HG02678 (cell line): ENCODE measurements at regions not wholly inside any gene's neighbourhood (a gene's known extent, or its start where the extent isn't known, plus 50 kb on each side); places are given as distances from the start of the nearest gene placed in this dataset.

Experiments
- ATAC-seq: cut with Tn5 transposase; IDR thresholded peaks from one replicate; pipeline ENCODE4 v1.9.1; 2021; ENCODE audit warnings: mild to moderate bottlenecking, moderate library complexity; ENCODE audit not compliant: unreplicated experiment

DNA sequence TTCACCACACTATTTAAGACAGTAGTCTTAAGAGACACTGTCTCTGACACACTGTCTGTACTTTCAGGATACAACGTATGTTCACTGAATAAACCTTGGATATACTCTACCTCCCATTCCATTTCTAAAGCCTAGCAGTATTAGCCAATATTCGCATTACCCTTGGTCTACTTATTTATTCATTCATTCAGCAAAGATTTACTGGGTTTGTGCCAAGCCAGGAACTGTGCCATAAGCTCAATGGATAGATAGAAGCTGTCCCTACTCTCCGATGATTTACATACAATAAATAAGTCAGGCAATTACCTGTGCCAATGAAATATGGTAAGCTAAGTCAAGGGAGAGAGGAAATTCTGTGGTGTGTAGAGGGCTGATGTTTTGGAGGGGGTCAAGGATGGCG is 195.2 kb upstream of the RAB4A start:
- no peak for ATAC-seq

DNA sequence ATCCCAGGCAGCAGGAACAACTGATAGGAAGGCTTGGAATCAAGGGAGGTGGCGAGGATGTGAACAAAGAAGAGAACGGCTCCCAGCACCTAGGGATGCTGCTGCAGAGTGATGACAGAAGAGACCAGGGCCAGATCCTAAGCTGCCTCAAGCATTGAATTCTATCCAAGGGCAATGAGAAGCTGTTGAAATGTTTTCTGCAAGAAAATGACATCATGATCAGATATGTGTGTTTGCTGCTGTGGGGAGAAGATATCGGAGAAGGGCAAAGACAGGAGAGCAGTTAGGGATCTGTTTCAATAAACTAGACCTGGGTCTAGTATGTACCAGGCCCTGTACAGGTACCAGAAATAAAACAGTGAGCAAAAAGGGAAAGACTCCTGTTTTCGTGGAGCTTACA is 194.7 kb upstream of the RAB4A start:
- ATAC-seq = no peak

DNA sequence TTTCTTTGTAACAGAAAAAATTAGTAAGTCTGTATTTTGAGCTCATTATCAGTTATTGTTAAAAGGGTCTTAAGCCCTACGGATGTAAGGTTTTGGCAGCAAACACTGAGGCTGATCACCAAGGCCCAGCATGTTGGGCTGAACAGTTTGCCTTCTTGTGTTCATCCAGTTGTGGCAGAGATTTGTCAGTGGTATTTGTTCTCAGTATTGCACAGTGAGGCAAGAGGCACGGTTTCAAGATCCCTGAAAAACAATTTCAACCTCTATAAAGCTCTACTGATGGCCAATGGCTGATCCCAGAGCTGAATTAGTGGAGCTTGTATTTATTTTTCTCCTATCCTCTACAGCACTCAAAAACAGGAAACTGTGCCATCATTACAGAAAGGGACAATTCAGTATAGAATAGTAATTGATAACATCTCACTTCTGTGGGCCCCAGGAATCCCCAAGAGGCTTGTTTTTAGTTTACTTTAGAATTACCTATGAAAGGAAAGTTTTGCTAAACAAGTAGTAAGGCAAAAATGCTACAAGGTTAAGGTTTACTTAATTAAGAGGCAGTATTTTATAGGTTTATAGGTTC is 191.8 kb upstream of the RAB4A start:
- ATAC-seq = no peak

DNA sequence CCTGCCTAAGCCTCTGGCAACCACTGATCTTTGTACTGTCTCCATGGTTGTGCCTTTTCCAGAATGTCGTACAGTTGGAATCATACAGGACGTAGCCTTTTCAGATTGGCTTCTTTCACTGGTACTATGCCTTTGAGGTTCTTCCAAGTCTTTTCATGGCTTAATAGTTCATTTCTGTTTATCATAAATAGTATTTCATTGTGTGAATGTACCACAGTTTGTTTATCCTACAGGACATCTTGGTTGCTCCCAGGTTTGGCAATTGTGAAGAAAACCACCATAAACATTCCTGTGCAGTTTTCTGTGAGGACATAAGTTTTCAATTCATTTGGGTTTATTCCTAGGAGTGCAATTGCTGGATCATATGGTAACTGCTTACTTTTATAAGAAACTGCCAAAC is 190.6 kb upstream of the RAB4A start:
- ATAC-seq = no peak

DNA sequence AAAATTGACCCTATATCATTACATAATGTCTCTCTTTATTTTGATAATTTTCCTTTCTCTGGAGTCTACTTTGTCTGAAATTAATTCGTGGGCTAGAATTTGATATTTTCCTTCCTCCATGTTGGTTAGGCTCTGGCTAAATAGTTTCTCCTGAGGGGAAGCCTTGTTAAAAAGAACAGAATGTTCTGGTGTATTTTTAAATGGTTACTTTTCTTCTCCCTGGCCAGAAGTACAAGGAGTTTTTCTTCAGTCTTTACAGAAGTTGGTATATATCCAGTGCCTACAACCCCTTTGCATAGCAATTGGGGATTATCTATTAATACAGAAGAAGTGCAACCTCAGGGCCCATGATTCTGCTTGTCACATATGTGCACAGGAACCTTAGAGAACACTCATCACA is 185.6 kb upstream of the RAB4A start:
- no peak for ATAC-seq

DNA sequence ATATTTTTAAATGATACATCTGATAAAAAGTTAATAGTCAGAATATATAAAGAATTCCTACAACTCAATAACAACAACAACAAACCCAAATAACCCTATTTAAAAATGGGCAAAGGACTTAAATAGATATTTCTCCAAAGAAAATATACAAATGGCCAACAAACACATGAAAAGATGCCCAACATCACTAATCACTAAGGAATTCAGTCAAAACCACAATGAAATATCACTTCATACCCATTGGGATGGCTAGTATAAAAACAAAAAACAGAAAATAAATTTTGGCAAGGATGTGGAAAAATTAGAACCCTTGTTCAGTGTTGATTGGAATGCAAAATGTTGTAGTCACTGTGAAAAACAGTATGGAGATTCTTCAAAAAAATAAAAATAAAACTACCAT is 184.8 kb upstream of the RAB4A start:
- ATAC-seq = no peak

DNA sequence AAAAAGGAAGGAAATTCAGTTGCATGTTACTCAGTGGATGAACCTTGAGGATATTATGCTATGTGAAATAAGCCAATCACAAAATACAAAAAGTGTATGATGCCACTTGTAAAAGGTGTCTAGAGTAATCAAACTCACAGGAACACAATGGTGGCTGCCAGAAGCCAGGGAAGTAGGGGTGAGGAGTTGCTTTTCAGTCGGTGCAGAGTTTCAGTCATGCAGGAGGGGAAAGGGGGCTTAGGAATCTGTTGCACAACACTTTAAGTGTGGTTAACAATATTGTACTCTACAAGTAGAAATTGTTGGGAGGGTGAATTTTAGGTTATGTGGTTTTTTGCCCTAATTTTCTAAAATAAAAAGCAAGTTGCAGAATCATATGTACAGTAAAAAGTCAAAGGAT is 184.2 kb upstream of the RAB4A start:
- no peak for ATAC-seq

DNA sequence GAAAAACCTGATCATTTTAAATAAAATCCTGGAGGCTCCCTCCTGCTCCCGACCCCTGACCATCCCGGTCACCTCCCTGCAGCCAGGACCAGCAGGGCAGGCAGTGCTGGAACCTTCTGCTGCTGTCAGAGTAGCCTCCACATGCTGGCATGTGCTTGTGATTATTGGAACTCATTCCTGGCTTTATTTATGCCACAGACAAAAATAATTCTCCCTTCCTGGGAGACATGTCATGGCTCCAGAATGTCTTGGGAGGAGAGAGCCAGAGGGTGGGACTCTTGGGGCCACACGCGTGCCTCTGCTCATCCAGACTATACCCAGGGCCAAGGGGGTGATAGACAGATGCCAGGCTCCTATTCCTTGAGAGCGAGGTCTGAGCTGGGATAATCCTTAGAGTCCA is 183.6 kb upstream of the RAB4A start:
- ATAC-seq = no peak

DNA sequence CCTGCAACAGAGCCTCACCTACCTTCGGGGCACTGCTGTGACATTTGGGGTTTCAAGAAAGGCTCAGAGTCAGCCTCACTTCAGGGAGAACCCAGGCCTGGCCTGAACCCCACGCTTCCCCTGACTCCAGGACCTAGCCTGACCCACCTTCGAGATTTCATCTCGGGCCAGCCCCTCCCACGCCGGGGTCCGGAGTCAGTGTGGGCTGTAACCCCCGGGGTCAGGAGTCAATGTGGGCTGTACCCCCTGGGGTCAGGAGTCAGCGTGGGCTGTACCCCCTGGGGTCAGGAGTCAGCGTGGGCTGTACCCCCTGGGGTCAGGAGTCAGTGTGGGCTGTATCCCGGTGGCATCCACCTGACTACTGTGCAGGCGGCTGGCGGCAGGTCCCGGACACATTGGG is 183.0 kb upstream of the RAB4A start:
- no peak for ATAC-seq

DNA sequence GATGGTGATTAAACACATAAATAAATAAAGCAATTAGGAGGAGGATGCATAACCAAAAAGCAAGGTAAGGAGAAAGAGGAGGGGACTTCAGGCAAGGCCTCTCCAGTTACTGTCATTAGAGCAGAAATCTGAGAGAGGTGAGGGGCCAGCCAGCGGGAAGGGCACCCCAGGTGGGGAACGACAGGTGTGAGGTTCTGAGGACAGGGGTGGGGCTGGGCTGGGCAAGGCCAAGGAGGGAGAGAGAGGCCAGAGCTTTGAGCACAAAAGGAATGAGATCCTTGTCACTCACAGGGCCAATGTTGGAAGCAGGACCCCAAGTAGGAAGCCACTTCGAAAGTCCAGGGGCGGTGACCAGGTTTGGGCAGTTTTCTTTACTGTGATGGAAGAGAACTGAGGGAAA is 182.2 kb upstream of the RAB4A start:
- no peak for ATAC-seq

DNA sequence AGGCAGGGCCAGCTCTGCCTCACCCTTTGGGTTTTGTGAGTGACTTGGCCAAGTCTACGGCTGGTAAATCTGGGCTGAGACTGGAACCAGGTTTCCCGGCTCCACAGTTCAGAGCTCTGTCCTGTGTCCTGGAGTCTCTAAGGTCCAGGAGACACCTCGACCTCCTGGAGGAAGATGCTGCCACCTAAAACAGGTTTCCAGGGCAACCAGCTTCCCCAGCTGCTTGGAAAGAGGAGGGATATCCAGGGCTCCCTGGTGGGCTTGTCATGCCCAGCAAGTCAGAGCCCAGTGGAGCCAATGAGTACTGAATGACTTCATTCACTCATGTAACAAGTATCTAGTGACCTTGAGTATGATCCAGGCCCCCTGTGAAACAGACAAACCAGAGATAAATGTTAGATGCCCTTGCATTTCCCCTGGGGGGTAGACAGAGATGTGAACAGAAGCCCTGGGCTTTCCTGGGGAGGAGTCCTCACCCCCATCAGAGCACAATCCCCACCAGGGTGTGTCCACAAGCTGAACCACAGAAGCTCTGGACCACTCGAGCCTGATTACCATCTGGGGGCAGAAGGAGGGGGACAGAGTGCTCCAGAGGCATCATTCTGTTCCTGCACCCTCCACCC is 181.2 kb upstream of the RAB4A start:
- no peak for ATAC-seq

DNA sequence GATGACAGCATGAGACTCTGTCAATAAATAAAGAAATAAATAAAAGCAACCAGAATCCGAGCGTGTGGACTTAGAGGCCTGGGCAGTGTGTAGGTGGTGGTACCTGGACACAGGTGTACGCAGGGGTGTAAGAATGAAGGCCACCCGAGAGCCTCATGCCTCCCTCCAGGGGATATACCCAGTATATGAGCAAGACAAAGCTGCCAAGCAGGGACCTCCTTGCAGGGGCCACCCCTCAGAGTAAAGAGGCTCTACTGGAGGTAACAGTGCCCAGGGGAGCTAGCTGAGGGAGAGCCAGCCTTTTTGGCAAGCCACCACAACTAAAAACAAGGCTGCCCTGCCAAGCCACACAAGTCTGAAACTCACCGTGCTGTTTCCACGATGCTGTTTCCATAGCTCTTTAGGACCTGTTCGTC is 179.2 kb upstream of the RAB4A start:
- ATAC-seq = no peak

DNA sequence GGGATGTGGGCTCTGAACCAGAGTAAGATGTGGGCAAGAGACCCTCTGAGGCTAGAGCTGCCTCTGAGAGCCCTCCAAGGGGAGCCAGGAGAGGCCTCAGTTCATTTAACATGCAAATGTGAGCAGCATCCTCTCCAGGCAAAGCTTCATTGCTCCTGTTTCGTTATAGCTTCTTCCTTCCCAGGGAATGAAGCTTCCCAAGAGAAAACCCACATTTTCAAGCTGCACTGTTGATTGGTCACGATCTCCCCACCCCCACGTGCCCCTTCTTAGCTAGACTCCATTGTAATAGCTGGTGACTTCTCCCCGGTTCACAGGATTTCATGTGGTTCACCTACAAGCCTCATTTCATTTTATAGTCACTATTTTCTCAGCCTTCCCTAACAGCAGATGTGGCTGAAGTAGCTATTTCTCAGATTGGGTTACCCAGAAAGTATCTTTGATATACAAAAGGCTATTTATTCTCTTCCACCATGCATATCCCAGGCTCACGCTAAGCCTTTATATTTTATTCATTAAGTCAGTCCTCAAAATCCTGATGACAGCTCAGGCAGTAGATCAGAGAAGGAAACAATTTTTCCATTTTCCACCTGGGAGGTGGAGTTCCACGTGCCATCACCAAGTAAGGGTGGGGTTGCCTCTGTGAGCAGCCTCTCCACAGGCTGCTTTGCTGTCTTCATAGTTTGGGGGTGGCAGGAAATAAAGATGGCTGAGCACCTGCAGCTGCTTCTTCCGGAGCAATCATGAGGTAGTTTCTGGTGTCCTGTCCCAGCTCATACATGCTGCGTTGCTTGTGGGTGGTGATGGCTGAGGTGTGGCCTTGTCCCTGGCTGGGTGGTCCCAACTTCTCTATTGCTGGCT is 178.3 kb upstream of the RAB4A start:
- ATAC-seq = no peak

DNA sequence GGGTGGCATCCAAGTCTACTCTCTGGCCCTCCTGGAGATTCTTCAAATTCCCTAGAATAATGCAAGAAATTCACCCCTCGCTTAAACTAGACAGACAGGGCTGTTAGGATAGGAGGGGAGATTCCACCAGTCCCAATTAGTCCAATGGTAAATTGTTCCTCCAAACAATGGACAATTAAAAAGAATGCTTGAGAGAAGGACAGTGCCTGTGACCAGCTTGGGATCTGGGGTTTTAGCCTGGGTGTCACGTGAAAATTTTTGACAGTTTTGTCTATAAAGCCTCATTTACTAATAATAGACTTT is 177.7 kb upstream of the RAB4A start:
- ATAC-seq = no peak

DNA sequence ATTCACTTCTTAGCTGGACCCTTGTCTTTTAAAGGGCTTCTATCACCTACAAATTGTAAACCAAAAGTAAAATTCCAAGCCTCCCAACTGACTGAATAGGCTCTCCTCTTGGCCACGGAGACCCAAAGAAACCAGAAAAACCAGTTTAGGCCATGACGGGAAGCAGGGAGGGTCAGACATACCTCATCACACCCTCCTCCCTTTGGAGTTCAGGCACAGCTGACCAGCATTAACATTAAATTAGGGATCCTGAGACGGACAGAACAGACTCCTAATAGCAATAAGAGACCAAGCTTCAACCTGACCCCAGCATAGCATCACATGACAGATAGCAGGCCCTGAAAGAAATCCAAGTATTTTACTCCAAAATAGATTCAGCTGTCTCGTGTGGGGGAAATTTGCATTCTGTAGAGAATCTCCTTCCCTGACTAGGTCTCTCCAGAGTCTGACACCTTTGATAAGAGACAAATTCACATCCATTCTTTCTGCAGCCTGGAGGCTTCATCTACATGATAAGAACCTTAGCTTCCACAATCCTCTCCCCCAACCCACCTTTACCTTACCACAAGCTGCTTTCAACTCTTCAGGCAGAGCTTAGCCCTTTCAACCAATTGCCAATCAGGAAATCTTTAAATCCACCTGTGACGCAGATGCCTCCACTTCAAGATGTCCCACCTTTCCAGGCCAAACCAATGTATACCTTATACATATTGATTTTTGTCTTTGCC is 177.1 kb upstream of the RAB4A start:
- no peak for ATAC-seq

DNA sequence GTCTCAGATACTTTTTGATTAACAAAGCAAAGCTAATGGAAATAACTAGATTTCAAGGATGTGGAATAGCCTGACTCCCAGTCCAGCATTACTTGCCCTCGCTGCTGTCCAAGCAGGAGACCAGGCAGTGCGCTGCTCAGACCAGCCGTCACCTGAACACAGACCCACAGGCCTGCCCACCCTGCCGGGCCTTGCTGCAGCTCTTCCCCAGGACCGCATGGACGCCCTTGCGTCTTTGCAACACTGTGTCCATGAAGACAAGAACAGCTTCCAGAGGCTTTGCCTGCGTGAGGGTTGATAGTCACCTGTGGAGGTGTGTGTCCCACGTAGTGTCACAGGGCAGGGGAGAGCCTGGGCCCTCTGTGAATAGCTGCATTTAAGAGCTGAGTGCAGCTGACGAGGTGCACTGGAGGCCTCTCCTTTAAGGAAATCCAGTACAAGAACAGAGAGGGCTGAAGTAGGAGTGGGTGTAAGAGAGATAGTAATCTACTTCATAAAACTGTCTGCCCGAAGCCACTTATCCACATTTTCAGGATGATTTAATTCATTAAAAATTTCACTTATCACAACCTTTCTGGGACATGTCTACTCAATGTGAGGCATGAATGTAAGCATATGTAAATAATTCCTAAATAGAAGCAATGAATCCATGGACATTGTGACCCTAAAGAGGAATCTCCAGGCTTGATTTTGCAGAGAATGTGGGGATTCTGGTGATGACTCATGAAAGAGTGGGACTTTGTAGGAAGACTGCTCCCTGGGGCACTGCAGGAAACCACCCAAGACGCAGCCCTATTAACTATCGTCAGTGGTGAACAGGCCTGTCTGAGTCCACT is 176.2 kb upstream of the RAB4A start:
- no peak for ATAC-seq

DNA sequence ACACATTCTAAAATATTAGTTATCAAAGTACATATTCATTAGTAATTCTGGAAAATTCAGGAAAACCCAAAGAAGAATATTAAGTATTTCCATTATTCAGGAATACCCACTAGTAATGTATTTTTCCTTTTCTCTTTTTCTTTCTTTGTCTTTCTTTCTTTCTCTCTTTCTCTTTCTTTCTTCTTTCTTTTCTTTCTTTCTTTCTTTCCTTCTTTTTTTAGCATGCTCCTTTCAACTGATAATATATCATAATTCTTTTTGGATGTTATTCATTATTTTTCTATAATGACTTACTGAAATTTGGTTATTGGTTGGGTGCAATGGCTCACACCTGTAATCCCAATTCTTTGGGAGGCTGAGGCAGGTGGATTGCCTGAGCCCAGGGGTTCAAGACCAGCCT is 175.6 kb upstream of the RAB4A start:
- no peak for ATAC-seq

DNA sequence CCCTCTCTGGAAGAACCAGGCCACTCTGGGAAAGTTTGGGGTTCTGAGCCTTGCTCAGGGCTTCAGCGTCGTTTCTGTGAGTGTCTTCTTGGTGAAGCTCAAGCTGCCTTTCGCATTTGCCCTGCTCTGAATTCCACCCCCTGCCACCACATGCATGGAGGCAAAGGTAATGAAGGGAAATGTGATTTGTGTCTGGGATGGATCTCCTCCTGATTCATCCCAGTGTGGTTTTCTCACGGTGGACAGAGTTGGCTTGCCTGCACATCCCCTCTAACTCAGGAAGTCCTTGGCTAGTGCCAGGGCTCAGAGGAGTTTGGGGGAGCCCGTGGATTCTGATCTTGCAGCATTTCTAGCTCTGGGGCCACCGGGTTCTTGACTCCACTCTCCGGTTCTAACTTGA is 173.6 kb upstream of the RAB4A start:
- no peak for ATAC-seq

DNA sequence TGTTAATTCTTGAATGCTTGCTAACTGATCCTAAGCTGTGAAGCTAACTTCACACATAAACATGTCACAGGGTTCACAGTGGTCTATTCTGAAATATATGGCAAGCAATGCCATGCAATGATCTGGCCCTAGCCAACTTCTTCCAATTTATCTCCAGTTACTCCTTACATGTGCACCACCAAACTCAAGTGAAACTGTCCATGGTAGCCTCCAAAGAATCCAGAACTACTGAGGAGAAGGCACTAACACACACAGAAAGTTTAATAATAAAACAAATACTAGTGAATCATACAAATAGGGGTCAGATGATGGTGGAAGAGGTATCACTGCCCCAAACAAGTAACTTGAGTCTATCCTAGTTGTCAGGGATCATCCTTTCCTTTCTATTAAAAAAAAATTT is 172.6 kb upstream of the RAB4A start:
- ATAC-seq = no peak

DNA sequence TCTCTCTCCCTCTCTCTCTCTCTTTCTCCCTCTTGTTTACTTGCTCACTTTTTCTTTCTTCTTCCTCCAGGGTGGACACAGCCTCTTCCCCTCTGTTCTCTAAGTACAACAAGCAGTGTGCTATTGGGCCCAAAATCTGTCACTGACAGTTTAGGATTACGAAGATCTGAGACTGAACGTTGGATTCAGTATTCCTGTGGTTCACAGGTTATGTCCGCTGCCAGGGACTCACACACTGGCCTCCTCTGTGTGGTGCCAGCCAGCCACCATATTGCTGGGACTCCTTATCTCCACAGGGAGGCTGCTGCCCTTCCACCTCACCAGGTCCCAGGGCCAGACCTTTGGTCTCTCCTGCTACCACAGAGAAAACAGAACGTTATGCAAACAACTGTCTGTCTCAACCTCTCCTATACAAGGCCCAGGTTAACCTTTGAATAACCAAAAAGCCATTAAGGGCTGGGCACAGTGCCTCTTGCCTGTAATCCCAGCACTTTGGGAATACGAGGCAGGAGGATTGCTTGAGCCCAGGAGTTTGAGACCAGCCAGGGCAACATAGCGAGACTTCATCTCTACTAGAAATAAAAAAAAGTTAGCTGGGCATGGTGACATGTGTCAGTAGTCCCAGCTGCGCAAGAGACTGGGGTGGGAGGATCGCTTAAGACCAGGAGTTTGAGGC is 171.9 kb upstream of the RAB4A start:
- ATAC-seq = no peak
